DND-41 (cell line): ENCODE measurements at regions not wholly inside any gene's neighbourhood (a gene's known extent, or its start where the extent isn't known, plus 50 kb on each side); places are given as distances from the start of the nearest gene placed in this dataset.
"Not testable (repeated sequence)": the region's sequence is repeated elsewhere in the genome, so short reads cannot be mapped to it uniquely, and the experiment has no call there.

Experiments used
- CTCF ChIP-seq: IDR thresholded peaks from 2 replicates; pipeline ENCODE4 v1.5.1; 2012; ENCODE audit warnings: borderline replicate concordance, low read length, moderate library complexity, mild to moderate bottlenecking; ENCODE audit not compliant: poor library complexity, severe bottlenecking; ENCODE audit errors: extremely low read depth
- EZH2 ChIP-seq: IDR thresholded peaks from 3 replicates; pipeline ENCODE4 v1.6.1; 2012; ENCODE audit warnings: borderline replicate concordance, low read depth, mild to moderate bottlenecking, moderate library complexity, low read length, inconsistent platforms; ENCODE audit not compliant: severe bottlenecking

GRCh38 chr18:10616714-10617113 is 90.9 kb downstream of the NAPG start:
- TF ChIP-seq CTCF, EZH2: not testable (repeated sequence)
